ENCODE measurements at regions not wholly inside any gene's neighbourhood (a gene's known extent, or its start where the extent isn't known, plus 50 kb on each side); places are given as distances from the start of the nearest gene placed in this dataset.

GRCh38 chr10:131563411-131563810 is 251.9 kb upstream of the TCERG1L start:
- intact Hi-C loops (cut with DNase I, micrococcal nuclease) = no loop called here
- no peaks in the 10 kb centered on the region for H3K36me3 ChIP-seq (ENCODE audit: low read depth)
- no peak overlapping the region for H3K4me3 ChIP-seq
- no peak for TF ChIP-seq CTCF (IDR thresholded peaks at IDR 0.05)
- H3K9me3 ChIP-seq = peaks cover 21% of the 10 kb centered on the region
- ATAC-seq (no peak), DNase-seq (no peak)
- no peaks in the 10 kb centered on the region for H3K4me1 ChIP-seq (ENCODE audit: low read depth)

- no peaks in the 10 kb centered on the region for H3K4me1 ChIP-seq (ENCODE audit: low read depth)
- no peak for ATAC-seq
- intact Hi-C loops (cut with DNase I, micrococcal nuclease) = no loop called here
- DNase-seq = no peak
- H3K4me3 ChIP-seq = no peak overlapping the region
- no peak for TF ChIP-seq CTCF (IDR thresholded peaks at IDR 0.05)
- peaks cover 21% of the 10 kb centered on the region for H3K9me3 ChIP-seq
- H3K36me3 ChIP-seq (ENCODE audit: low read depth) = no peaks in the 10 kb centered on the region
Measured at GRCh38 chr10:131567279-131568162, 256.0 kb upstream of the TCERG1L start.

GRCh38 chr10:131568866-131569265 is 257.3 kb upstream of the TCERG1L start:
- H3K9me3 ChIP-seq = peaks cover 16% of the 10 kb centered on the region
- no peaks in the 10 kb centered on the region for H3K36me3 ChIP-seq (ENCODE audit: low read depth)
- no peak for DNase-seq
- intact Hi-C loops (cut with DNase I, micrococcal nuclease) = no loop called here
- ATAC-seq = no peak
- no peaks in the 10 kb centered on the region for H3K4me1 ChIP-seq (ENCODE audit: low read depth)
- no peak for TF ChIP-seq CTCF (IDR thresholded peaks at IDR 0.05)
- H3K4me3 ChIP-seq = no peak overlapping the region

- no peak for ATAC-seq
- DNase-seq = no peak
- intact Hi-C loops (cut with DNase I, micrococcal nuclease) = no loop called here
Measured at GRCh38 chr10:131569851-131570715, 258.6 kb upstream of the TCERG1L start.

More at GRCh38 chr10:131569851-131570715, 258.6 kb upstream of the TCERG1L start:
- no peak overlapping the region for H3K4me3 ChIP-seq
- no peak for TF ChIP-seq CTCF (IDR thresholded peaks at IDR 0.05)
- no peaks in the 10 kb centered on the region for H3K36me3 ChIP-seq (ENCODE audit: low read depth)
- H3K4me1 ChIP-seq (ENCODE audit: low read depth) = no peaks in the 10 kb centered on the region
- H3K9me3 ChIP-seq = peaks cover 6% of the 10 kb centered on the region

Data from mucosa of descending colon (tissue), 3 donors.